HCT116 (cell line): ENCODE measurements at regions not wholly inside any gene's neighbourhood (a gene's known extent, or its start where the extent isn't known, plus 50 kb on each side); places are given as distances from the start of the nearest gene placed in this dataset.

ENCODE experiments used
- ATAC-seq: fragments of 200-7000 bp; cut with Tn5 transposase; 2 replicates; pipeline ENCODE4 v1.9.1; 2020; ENCODE audit warnings: mild to moderate bottlenecking, moderate library complexity
- BruUV-seq: library from RNA; stranded (reverse); fragments of 400-500 nt; replicated peaks from 2 replicates; lab custom pipeline; 2021; lab: Mats Ljungman, UMichigan
- CTCF ChIA-PET: fragments of 300-600 bp; sonication (Branson Sonifier 250); formaldehyde crosslinking; loops from one replicate; lab custom pipeline; 2021; ENCODE audit warnings: antibody characterized with exemption; lab: Charles Lee
- POLR2A ChIA-PET: fragments of 300-600, 350-600 bp; sonication (Branson Sonifier 250); formaldehyde crosslinking; loops from one replicate; lab custom pipeline; 2021; ENCODE audit warnings: antibody characterized with exemption; lab: Charles Lee
- RAD21 ChIA-PET, 2 experiments: fragments of 300-600 bp; sonication (Branson Sonifier 250); formaldehyde crosslinking; loops; one replicate each; lab custom pipeline; 2023; ENCODE audit warnings: low total read pairs in 2 of 2; ENCODE audit not compliant: uncharacterized antibody in 2 of 2, unreplicated experiment in 2 of 2, low non-redundant PET in 1 of 2; lab: Charles Lee
- DNase-seq: peaks from one replicate; pipeline ENCODE4 v3.0.0-alpha.2; 2010; ENCODE audit warnings: low read depth, low spot score
- H2AFZ ChIP-seq: fragments of 200-600 bp; shearing (Covaris generic), sonication (generic); 2 replicates; pipeline ENCODE4 v1.6.1; 2017; ENCODE audit warnings: low read depth, mixed run types, mixed read lengths, antibody characterized with exemption, low read length; ENCODE audit not compliant: poor library complexity, severe bottlenecking
- H3K27ac ChIP-seq: 2 replicates; pipeline ENCODE4 v1.5.1; 2012; ENCODE audit warnings: low read depth, low read length
- H3K27me3 ChIP-seq: fragments of 200-600 bp; sonication (generic); 2 replicates; pipeline ENCODE4 v1.6.1; 2016; ENCODE audit warnings: mixed run types, low read length, mixed read lengths; ENCODE audit not compliant: insufficient read depth
- H3K36me3 ChIP-seq, 2 experiments: fragments of 200-500 bp in 1 of 2; fragments of 200-600 bp in 1 of 2; sonication (Bioruptor generic) in 1 of 2; sonication (generic) in 1 of 2; 2 replicates each; pipeline versions ENCODE4 v1.5.1 to v1.6.1; 2014 to 2016; ENCODE audit warnings: low read length in 2 of 2, inconsistent platforms in 1 of 2, mixed read lengths in 1 of 2, mixed run types in 1 of 2; ENCODE audit not compliant: insufficient read depth in 2 of 2, control insufficient read depth in 1 of 2
- H3K4me1 ChIP-seq, 2 experiments: fragments of 200-600 bp in 1 of 2; sonication (generic) in 1 of 2; 2 replicates each; pipeline versions ENCODE4 v1.5.1 to v1.6.1; 2012 to 2017; ENCODE audit warnings: low read length in 2 of 2, inconsistent platforms in 1 of 2, mild to moderate bottlenecking in 1 of 2, mixed read lengths in 1 of 2, mixed run types in 1 of 2, moderate library complexity in 1 of 2; ENCODE audit not compliant: insufficient read depth in 2 of 2, control insufficient read depth in 1 of 2
- H3K4me2 ChIP-seq: fragments of 200-600 bp; sonication (generic); 2 replicates; pipeline ENCODE4 v1.6.1; 2017; ENCODE audit warnings: mixed run types, low read length, mixed read lengths
- H3K4me3 ChIP-seq, 2 experiments: fragments of 200-600 bp in 1 of 2; sonication (generic) in 1 of 2; replicated peaks in 1 of 2; 2 replicates each; pipeline ENCODE4 v1.5.1; 2011 to 2016; ENCODE audit warnings: low read length in 2 of 2, control low read depth in 1 of 2, low read depth in 1 of 2, mild to moderate bottlenecking in 1 of 2, mixed read lengths in 1 of 2, mixed run types in 1 of 2
- H3K79me2 ChIP-seq: fragments of 200-600 bp; sonication (generic); 2 replicates; pipeline ENCODE4 v1.6.1; 2017; ENCODE audit warnings: mild to moderate bottlenecking, mixed run types, low read length, moderate library complexity, mixed read lengths; ENCODE audit not compliant: insufficient read depth
- H3K9ac ChIP-seq: fragments of 200-600 bp; sonication (generic); 2 replicates; pipeline ENCODE4 v1.6.1; 2016; ENCODE audit warnings: low read length, mixed read lengths
- H3K9me2 ChIP-seq: fragments of 200-600 bp; sonication (generic), shearing (Covaris generic); 2 replicates; pipeline ENCODE4 v1.6.1; 2017; ENCODE audit warnings: mixed run types, mild to moderate bottlenecking, moderate library complexity; ENCODE audit not compliant: insufficient read depth
- H3K9me3 ChIP-seq, 2 experiments: fragments of 200-500 bp in 1 of 2; fragments of 200-600 bp in 1 of 2; sonication (Bioruptor generic) in 1 of 2; sonication (generic) in 1 of 2; 2 replicates each; pipeline ENCODE4 v1.6.1; 2014 to 2017; ENCODE audit warnings: low read length in 2 of 2, mixed read lengths in 2 of 2, inconsistent platforms in 1 of 2, low read depth in 1 of 2, mild to moderate bottlenecking in 1 of 2, mixed run types in 1 of 2, moderate library complexity in 1 of 2; ENCODE audit not compliant: control insufficient read depth in 1 of 2, insufficient read depth in 1 of 2
- H4K20me1 ChIP-seq: fragments of 200-600 bp; sonication (generic), shearing (Covaris generic); 2 replicates; pipeline ENCODE4 v1.6.1; 2017; ENCODE audit warnings: mixed run types, mild to moderate bottlenecking, moderate library complexity; ENCODE audit not compliant: insufficient read depth
- ATF3 ChIP-seq: IDR thresholded peaks from 2 replicates; pipeline ENCODE4 v1.6.1; 2012
- EGR1 ChIP-seq: IDR thresholded peaks from 2 replicates; pipeline ENCODE4 v1.6.1; 2012; ENCODE audit warnings: low read depth
- EZH2 ChIP-seq: fragments of 200-600 bp; sonication (generic); IDR thresholded peaks from 2 replicates; pipeline ENCODE4 v1.6.1; 2017; ENCODE audit warnings: antibody characterized with exemption, mixed run types
- EZH2phosphoT487 ChIP-seq: fragments of 200-600 bp; IDR thresholded peaks from 2 replicates; pipeline ENCODE4 v1.6.1; 2018; ENCODE audit warnings: antibody characterized with exemption, borderline replicate concordance
- JUND ChIP-seq: IDR thresholded peaks from 2 replicates; pipeline ENCODE4 v1.6.1; 2012
- MAX ChIP-seq: IDR thresholded peaks from 2 replicates; pipeline ENCODE4 v1.6.1; 2012
- POLR2A ChIP-seq: IDR thresholded peaks from 2 replicates; pipeline ENCODE4 v1.7.0; 2011; ENCODE audit warnings: borderline replicate concordance; ENCODE audit not compliant: insufficient read depth, insufficient read length; ENCODE audit errors: extremely low read depth
- POLR2AphosphoS5 ChIP-seq: IDR thresholded peaks from 2 replicates; pipeline ENCODE4 v1.6.1; 2011; ENCODE audit warnings: mild to moderate bottlenecking, low read depth, low read length, moderate library complexity
- RAD21 ChIP-seq: IDR thresholded peaks from 2 replicates; pipeline ENCODE4 v1.6.1; 2012; ENCODE audit warnings: low read depth, mild to moderate bottlenecking
- REST ChIP-seq: IDR thresholded peaks from 2 replicates; pipeline ENCODE4 v1.6.1; 2012; ENCODE audit warnings: low read depth
- SIN3A ChIP-seq: IDR thresholded peaks from 2 replicates; pipeline ENCODE4 v1.6.1; 2012; ENCODE audit warnings: low read depth
- SP1 ChIP-seq: IDR thresholded peaks from 2 replicates; pipeline ENCODE4 v1.6.1; 2012; ENCODE audit warnings: low read depth
- TCF7L2 ChIP-seq: IDR thresholded peaks from 2 replicates; pipeline ENCODE4 v1.7.0; 2011; ENCODE audit warnings: borderline replicate concordance, inconsistent platforms; ENCODE audit not compliant: insufficient read depth, insufficient read length; ENCODE audit errors: extremely low read depth
- intact Hi-C: fragments of 100-400 bp; cut with micrococcal nuclease; formaldehyde crosslinking; loops from 2 replicates; pipeline ENCODE4 v1.10.0; 2022
- TF ChIP-seq, protein P1 (sequence below), 3 experiments: fragments of 200-600 bp in 1 of 3; sonication (generic) in 1 of 3; IDR thresholded peaks in 2 of 3; conservative IDR thresholded peaks in 1 of 3; 2 replicates each; pipeline ENCODE4 v1.5.1; 2012 to 2017; ENCODE audit warnings: low read depth in 2 of 3, low read length in 2 of 3, antibody characterized with exemption in 1 of 3, borderline replicate concordance in 1 of 3, control low read depth in 1 of 3, mild to moderate bottlenecking in 1 of 3, mixed read lengths in 1 of 3, mixed run types in 1 of 3, moderate library complexity in 1 of 3; ENCODE audit not compliant: insufficient read depth in 1 of 3

DNA sequence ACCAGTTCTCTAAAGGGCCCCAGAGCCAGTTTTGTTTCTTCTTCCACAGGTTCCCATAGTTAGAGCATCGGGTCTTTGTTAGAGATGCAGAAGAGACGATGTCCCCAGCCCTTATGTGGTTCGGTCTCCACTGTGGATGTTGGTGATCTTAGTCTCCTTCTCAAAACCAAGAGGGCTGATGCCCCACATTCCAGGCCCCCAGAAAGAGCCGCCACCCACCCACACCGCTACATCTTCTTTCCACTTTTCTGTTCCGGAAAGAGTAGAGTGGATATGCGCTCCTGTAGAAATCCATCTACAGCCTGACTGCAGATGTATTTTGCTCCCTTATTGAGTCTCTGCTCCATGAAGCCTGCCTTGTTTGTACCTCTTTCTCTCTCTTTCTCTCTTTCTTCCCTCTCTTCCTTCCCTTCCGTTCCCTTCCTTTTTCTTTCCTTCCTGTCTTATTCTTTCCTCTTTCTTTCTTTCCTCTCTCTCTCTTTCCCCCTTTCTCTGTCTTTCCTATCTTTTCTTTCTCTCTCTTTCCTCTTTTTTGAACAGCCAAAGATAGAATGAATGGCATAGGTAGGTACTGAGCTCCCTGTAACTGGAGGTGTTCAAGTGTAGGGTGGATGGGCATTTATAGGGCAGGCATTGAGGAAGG, 224.3 kb downstream of the SEC14L1 start (continued):
- TF ChIP-seq ATF3 (no peak), POLR2A (no peak)

DNA sequence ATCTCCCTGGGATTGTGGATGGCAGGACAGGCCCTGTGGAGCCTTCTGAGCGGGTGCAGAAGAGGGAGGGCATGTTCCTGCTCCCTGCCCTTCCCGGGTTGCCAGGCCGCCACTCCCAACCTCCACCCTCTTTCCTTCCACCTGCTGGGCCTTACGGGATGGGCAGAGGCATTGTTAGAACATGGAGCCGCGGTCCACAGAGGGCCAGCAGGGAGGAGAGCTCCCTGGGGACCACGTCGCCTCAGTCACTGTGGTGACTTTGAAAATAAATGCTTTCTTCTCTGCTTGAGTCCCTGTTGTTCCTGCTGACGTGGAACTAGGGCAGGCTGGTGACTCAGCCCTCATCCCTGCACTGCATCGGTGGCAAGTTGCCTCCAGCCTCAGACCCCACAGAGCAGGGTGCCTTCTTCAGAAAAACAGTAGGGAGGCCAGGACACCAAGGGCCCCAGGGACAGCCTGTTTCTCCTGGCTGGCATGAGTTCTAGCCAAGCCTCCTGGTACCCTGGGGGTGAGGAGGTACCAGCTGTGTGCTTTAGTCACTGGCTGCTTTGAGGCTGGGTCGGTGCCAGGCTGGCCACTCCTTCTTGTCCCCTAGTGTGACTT, 224.9 kb downstream of the SEC14L1 start:
- Histone ChIP-seq H2AFZ (no peak overlapping the region), H3K4me1 (peaks cover 42 to 70% of the 10 kb centered on the region in 2 experiments), H3K36me3 (no peaks in the 10 kb centered on the region), H3K9me3 (no peaks in the 10 kb centered on the region), H3K4me3 (peak overlapping the region; percentile 3 to 19; a peak in 3 of 4 replicates), H4K20me1 (peaks cover 6% of the 10 kb centered on the region; the same call in 1 of the 2 replicates), H3K27ac (peak overlapping the region; percentile 44), H3K4me2 (peak overlapping the region; percentile 75), H3K9me2 (no peaks in the 10 kb centered on the region), H3K9ac (peak overlapping the region; percentile 51), H3K79me2 (peaks cover 95% of the 10 kb centered on the region), H3K27me3 (no peaks in the 10 kb centered on the region)
- POLR2A ChIA-PET: no interaction called here
- peak; percentile 89 for ATAC-seq
- no peak for TF ChIP-seq ATF3
- peak; percentile 51 for TF ChIP-seq TCF7L2
- TF ChIP-seq SP1: no peak
- TF ChIP-seq EGR1: no peak
- no peak for TF ChIP-seq JUND
- no peak for TF ChIP-seq SIN3A
- no peak for TF ChIP-seq EZH2
- no peak for TF ChIP-seq EZH2phosphoT487
- TF ChIP-seq, protein P1, sequence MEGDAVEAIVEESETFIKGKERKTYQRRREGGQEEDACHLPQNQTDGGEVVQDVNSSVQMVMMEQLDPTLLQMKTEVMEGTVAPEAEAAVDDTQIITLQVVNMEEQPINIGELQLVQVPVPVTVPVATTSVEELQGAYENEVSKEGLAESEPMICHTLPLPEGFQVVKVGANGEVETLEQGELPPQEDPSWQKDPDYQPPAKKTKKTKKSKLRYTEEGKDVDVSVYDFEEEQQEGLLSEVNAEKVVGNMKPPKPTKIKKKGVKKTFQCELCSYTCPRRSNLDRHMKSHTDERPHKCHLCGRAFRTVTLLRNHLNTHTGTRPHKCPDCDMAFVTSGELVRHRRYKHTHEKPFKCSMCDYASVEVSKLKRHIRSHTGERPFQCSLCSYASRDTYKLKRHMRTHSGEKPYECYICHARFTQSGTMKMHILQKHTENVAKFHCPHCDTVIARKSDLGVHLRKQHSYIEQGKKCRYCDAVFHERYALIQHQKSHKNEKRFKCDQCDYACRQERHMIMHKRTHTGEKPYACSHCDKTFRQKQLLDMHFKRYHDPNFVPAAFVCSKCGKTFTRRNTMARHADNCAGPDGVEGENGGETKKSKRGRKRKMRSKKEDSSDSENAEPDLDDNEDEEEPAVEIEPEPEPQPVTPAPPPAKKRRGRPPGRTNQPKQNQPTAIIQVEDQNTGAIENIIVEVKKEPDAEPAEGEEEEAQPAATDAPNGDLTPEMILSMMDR (IDR thresholded peaks at IDR 0.05 in 2 of 3, conservative IDR thresholded peaks at IDR 0.05 in 1 of 3; ENCODE audit: borderline replicate concordance in 1 of 3, insufficient read depth in 1 of 3, low read depth in 2 of 3, low read length in 2 of 3): no peak
- no peak for TF ChIP-seq REST
- TF ChIP-seq POLR2AphosphoS5: peak; percentile 57; the same call in 1 of the 2 replicates
- no peak for TF ChIP-seq MAX
- TF ChIP-seq RAD21: no peak
- no TSS peak for BruUV-seq
- CTCF ChIA-PET: no interaction called here
- DNase-seq: peak; percentile 85
- RAD21 ChIA-PET: no interaction called here
- intact Hi-C loops: no loop called here
